ENCODE measurements at regions not wholly inside any gene's neighbourhood (a gene's known extent, or its start where the extent isn't known, plus 50 kb on each side); places are given as distances from the start of the nearest gene placed in this dataset.

GRCh38 chr21:14050121-14050520 lies 160.6 kb downstream of the LIPI start:
- no peak for TF ChIP-seq CTCF (IDR thresholded peaks at IDR 0.05)
- no peak for TF ChIP-seq POLR2A (IDR thresholded peaks at IDR 0.05)

Data from testis (tissue), 2 donors.